ENCODE measurements at regions not wholly inside any gene's neighbourhood (a gene's known extent, or its start where the extent isn't known, plus 50 kb on each side); places are given as distances from the start of the nearest gene placed in this dataset.
"Not testable (repeated sequence)": the region's sequence is repeated elsewhere in the genome, so short reads cannot be mapped to it uniquely, and the experiment has no call there.

GRCh38 chr12:59118356-59118755 is 198.1 kb upstream of the LRIG3 start:
- Histone ChIP-seq H3K4me3 (ENCODE audit: low read depth, low read length) (no peak overlapping the region), H3K27me3 (ENCODE audit: control insufficient read depth, insufficient read depth, low read length) (no peaks in the 10 kb centered on the region), H3K4me1 (ENCODE audit: control insufficient read depth, insufficient read depth, low read length) (peaks cover 5% of the 10 kb centered on the region), H3K36me3 (ENCODE audit: control insufficient read depth, insufficient read depth, low read length) (no peaks in the 10 kb centered on the region), H3K9me3 (ENCODE audit: control insufficient read depth, insufficient read depth, low read length) (no peaks in the 10 kb centered on the region), H3K27ac (ENCODE audit: low read depth, low read length) (no peak overlapping the region)
- WGBS (ENCODE audit: insufficient coverage) = no CpG with 5 or more reads among the region's 3 CpGs
- no peak for DNase-seq (ENCODE audit: low read depth in 4 of 6, low spot score in 6 of 6)

- peaks cover 5% of the 10 kb centered on the region for H3K4me1 ChIP-seq (ENCODE audit: control insufficient read depth, insufficient read depth, low read length)
- H3K27me3 ChIP-seq (ENCODE audit: control insufficient read depth, insufficient read depth, low read length) = no peaks in the 10 kb centered on the region
- 67% methylated on average over 1 of the region's 1 CpG for WGBS (ENCODE audit: insufficient coverage)
- DNase-seq (ENCODE audit: low read depth in 4 of 6, low spot score in 6 of 6) = peak in 1 of 6 donors; percentile 42
- no peak overlapping the region for H3K27ac ChIP-seq (ENCODE audit: low read depth, low read length)
- no peaks in the 10 kb centered on the region for H3K9me3 ChIP-seq (ENCODE audit: control insufficient read depth, insufficient read depth, low read length)
- no peaks in the 10 kb centered on the region for H3K36me3 ChIP-seq (ENCODE audit: control insufficient read depth, insufficient read depth, low read length)
- H3K4me3 ChIP-seq (ENCODE audit: low read depth, low read length) = no peak overlapping the region
These were observed 195.7 kb upstream of the LRIG3 start for GRCh38 chr12:59115995-59116394.

- H3K27ac ChIP-seq (ENCODE audit: low read depth, low read length) = no peak overlapping the region
- WGBS (ENCODE audit: insufficient coverage) = 100% methylated on average over 2 of the region's 4 CpGs
- no peaks in the 10 kb centered on the region for H3K9me3 ChIP-seq (ENCODE audit: control insufficient read depth, insufficient read depth, low read length)
- H3K27me3 ChIP-seq (ENCODE audit: control insufficient read depth, insufficient read depth, low read length) = no peaks in the 10 kb centered on the region
- no peaks in the 10 kb centered on the region for H3K36me3 ChIP-seq (ENCODE audit: control insufficient read depth, insufficient read depth, low read length)
- H3K4me3 ChIP-seq (ENCODE audit: low read depth, low read length) = no peak overlapping the region
- DNase-seq (ENCODE audit: low read depth in 4 of 6, low spot score in 6 of 6) = no peak
- H3K4me1 ChIP-seq (ENCODE audit: control insufficient read depth, insufficient read depth, low read length) = peaks cover 5% of the 10 kb centered on the region
These were observed 195.2 kb upstream of the LRIG3 start for GRCh38 chr12:59115526-59115925.

- Histone ChIP-seq H3K27me3 (ENCODE audit: control insufficient read depth, insufficient read depth, low read length) (no peaks in the 10 kb centered on the region), H3K4me3 (ENCODE audit: low read depth, low read length) (no peak overlapping the region), H3K9me3 (ENCODE audit: control insufficient read depth, insufficient read depth, low read length) (no peaks in the 10 kb centered on the region), H3K27ac (ENCODE audit: low read depth, low read length) (no peak overlapping the region), H3K36me3 (ENCODE audit: control insufficient read depth, insufficient read depth, low read length) (no peaks in the 10 kb centered on the region), H3K4me1 (ENCODE audit: control insufficient read depth, insufficient read depth, low read length) (peaks cover 5% of the 10 kb centered on the region)
- DNase-seq (ENCODE audit: low read depth in 4 of 6, low spot score in 6 of 6) = peak; percentile 53 to 96 (median 75)
- WGBS (ENCODE audit: insufficient coverage) = 34% methylated on average over 8 of the region's 12 CpGs
These were observed 193.7 kb upstream of the LRIG3 start for GRCh38 chr12:59113831-59114615.

- Histone ChIP-seq H3K36me3 (ENCODE audit: control insufficient read depth, insufficient read depth, low read length) (no peaks in the 10 kb centered on the region), H3K9me3 (ENCODE audit: control insufficient read depth, insufficient read depth, low read length) (no peaks in the 10 kb centered on the region), H3K4me3 (ENCODE audit: low read depth, low read length) (no peak overlapping the region), H3K27me3 (ENCODE audit: control insufficient read depth, insufficient read depth, low read length) (no peaks in the 10 kb centered on the region), H3K27ac (ENCODE audit: low read depth, low read length) (no peak overlapping the region), H3K4me1 (ENCODE audit: control insufficient read depth, insufficient read depth, low read length) (peaks cover 5% of the 10 kb centered on the region)
- 100% methylated on average over 1 of the region's 3 CpGs for WGBS (ENCODE audit: insufficient coverage)
- DNase-seq (ENCODE audit: low read depth in 4 of 6, low spot score in 6 of 6) = no peak
These were observed 191.5 kb upstream of the LRIG3 start for GRCh38 chr12:59111851-59112250.

GRCh38 chr12:59108516-59108915 is 188.2 kb upstream of the LRIG3 start:
- WGBS (ENCODE audit: insufficient coverage) = 87% methylated on average over 5 of the region's 8 CpGs
- not testable (repeated sequence) for H3K36me3 ChIP-seq (ENCODE audit: control insufficient read depth, insufficient read depth, low read length); H3K9me3 ChIP-seq (ENCODE audit: control insufficient read depth, insufficient read depth, low read length); H3K27me3 ChIP-seq (ENCODE audit: control insufficient read depth, insufficient read depth, low read length); DNase-seq (ENCODE audit: low read depth in 4 of 6, low spot score in 6 of 6); H3K4me3 ChIP-seq (ENCODE audit: low read depth, low read length); H3K27ac ChIP-seq (ENCODE audit: low read depth, low read length); H3K4me1 ChIP-seq (ENCODE audit: control insufficient read depth, insufficient read depth, low read length)

- Histone ChIP-seq H3K9me3 (ENCODE audit: control insufficient read depth, insufficient read depth, low read length) (no peaks in the 10 kb centered on the region), H3K27ac (ENCODE audit: low read depth, low read length) (no peak overlapping the region), H3K27me3 (ENCODE audit: control insufficient read depth, insufficient read depth, low read length) (no peaks in the 10 kb centered on the region), H3K36me3 (ENCODE audit: control insufficient read depth, insufficient read depth, low read length) (no peaks in the 10 kb centered on the region), H3K4me1 (ENCODE audit: control insufficient read depth, insufficient read depth, low read length) (no peaks in the 10 kb centered on the region), H3K4me3 (ENCODE audit: low read depth, low read length) (no peak overlapping the region)
- 91% methylated on average over 4 of the region's 4 CpGs for WGBS (ENCODE audit: insufficient coverage)
- DNase-seq (ENCODE audit: low read depth in 4 of 6, low spot score in 6 of 6) = no peak
These were observed 180.3 kb upstream of the LRIG3 start for GRCh38 chr12:59100585-59100984.

- Histone ChIP-seq H3K4me1 (ENCODE audit: control insufficient read depth, insufficient read depth, low read length) (no peaks in the 10 kb centered on the region), H3K36me3 (ENCODE audit: control insufficient read depth, insufficient read depth, low read length) (no peaks in the 10 kb centered on the region), H3K27ac (ENCODE audit: low read depth, low read length) (no peak overlapping the region), H3K9me3 (ENCODE audit: control insufficient read depth, insufficient read depth, low read length) (no peaks in the 10 kb centered on the region), H3K4me3 (ENCODE audit: low read depth, low read length) (no peak overlapping the region), H3K27me3 (ENCODE audit: control insufficient read depth, insufficient read depth, low read length) (no peaks in the 10 kb centered on the region)
- DNase-seq (ENCODE audit: low read depth in 4 of 6, low spot score in 6 of 6) = no peak
- WGBS (ENCODE audit: insufficient coverage) = no CpG with 5 or more reads among the region's 1 CpG
These were observed 177.6 kb upstream of the LRIG3 start for GRCh38 chr12:59097876-59098275.

GRCh38 chr12:59096246-59096645 is 175.9 kb upstream of the LRIG3 start:
- no peak overlapping the region for H3K4me3 ChIP-seq (ENCODE audit: low read depth, low read length)
- H3K27me3 ChIP-seq (ENCODE audit: control insufficient read depth, insufficient read depth, low read length) = no peaks in the 10 kb centered on the region
- DNase-seq (ENCODE audit: low read depth in 4 of 6, low spot score in 6 of 6) = peak in 1 of 6 donors; percentile 61
- H3K27ac ChIP-seq (ENCODE audit: low read depth, low read length) = no peak overlapping the region
- H3K4me1 ChIP-seq (ENCODE audit: control insufficient read depth, insufficient read depth, low read length) = no peaks in the 10 kb centered on the region
- H3K36me3 ChIP-seq (ENCODE audit: control insufficient read depth, insufficient read depth, low read length) = no peaks in the 10 kb centered on the region
- no peaks in the 10 kb centered on the region for H3K9me3 ChIP-seq (ENCODE audit: control insufficient read depth, insufficient read depth, low read length)

GRCh38 chr12:59093073-59093772 is 172.9 kb upstream of the LRIG3 start:
- Histone ChIP-seq H3K4me3 (ENCODE audit: low read depth, low read length) (no peak overlapping the region), H3K9me3 (ENCODE audit: control insufficient read depth, insufficient read depth, low read length) (no peaks in the 10 kb centered on the region), H3K36me3 (ENCODE audit: control insufficient read depth, insufficient read depth, low read length) (no peaks in the 10 kb centered on the region), H3K4me1 (ENCODE audit: control insufficient read depth, insufficient read depth, low read length) (no peaks in the 10 kb centered on the region), H3K27me3 (ENCODE audit: control insufficient read depth, insufficient read depth, low read length) (no peaks in the 10 kb centered on the region), H3K27ac (ENCODE audit: low read depth, low read length) (no peak overlapping the region)
- WGBS (ENCODE audit: insufficient coverage) = no CpG with 5 or more reads among the region's 1 CpG
- no peak for DNase-seq (ENCODE audit: low read depth in 4 of 6, low spot score in 6 of 6)

All from spinal cord (tissue), 9 donors.